HG02610 (cell line): ENCODE measurements at regions not wholly inside any gene's neighbourhood (a gene's known extent, or its start where the extent isn't known, plus 50 kb on each side); places are given as distances from the start of the nearest gene placed in this dataset.
"Not testable (repeated sequence)": the region's sequence is repeated elsewhere in the genome, so short reads cannot be mapped to it uniquely, and the experiment has no call there.

ENCODE experiments used
- ATAC-seq: cut with Tn5 transposase; IDR thresholded peaks from one replicate; pipeline ENCODE4 v1.9.1; 2021; ENCODE audit warnings: mild to moderate bottlenecking, moderate library complexity; ENCODE audit not compliant: unreplicated experiment

- no peak for ATAC-seq
Measured at GRCh38 chr1:163959622-163960021, 599.4 kb upstream of the PBX1 start.

GRCh38 chr1:163970151-163970550, 588.8 kb upstream of the PBX1 start:
- ATAC-seq = no peak

- ATAC-seq = no peak
Measured at GRCh38 chr1:163970699-163971098, 588.3 kb upstream of the PBX1 start.

GRCh38 chr1:163973586-163973985, 585.4 kb upstream of the PBX1 start:
- ATAC-seq = no peak

- no peak for ATAC-seq
Measured at GRCh38 chr1:163974120-163974519, 584.9 kb upstream of the PBX1 start.

- ATAC-seq = no peak
Measured at GRCh38 chr1:163980394-163980793, 578.6 kb upstream of the PBX1 start.

GRCh38 chr1:163981500-163982030, 577.4 kb upstream of the PBX1 start:
- ATAC-seq = no peak

- ATAC-seq = no peak
Measured at GRCh38 chr1:163983097-163983496, 575.9 kb upstream of the PBX1 start.

- no peak for ATAC-seq
Measured at GRCh38 chr1:163985700-163986099, 573.3 kb upstream of the PBX1 start.

- no peak for ATAC-seq
Measured at GRCh38 chr1:163999131-163999530, 559.9 kb upstream of the PBX1 start.

GRCh38 chr1:164006186-164006585, 552.8 kb upstream of the PBX1 start:
- not testable (repeated sequence) for ATAC-seq

GRCh38 chr1:164006621-164007020, 552.4 kb upstream of the PBX1 start:
- ATAC-seq = no peak

GRCh38 chr1:164017239-164017638, 541.7 kb upstream of the PBX1 start:
- no peak for ATAC-seq

GRCh38 chr1:164020391-164020790, 538.6 kb upstream of the PBX1 start:
- no peak for ATAC-seq

- no peak for ATAC-seq
Measured at GRCh38 chr1:164021813-164022212, 537.2 kb upstream of the PBX1 start.

GRCh38 chr1:164033782-164034181, 525.2 kb upstream of the PBX1 start:
- ATAC-seq = no peak

- ATAC-seq = no peak
Measured at GRCh38 chr1:164040754-164041153, 518.2 kb upstream of the PBX1 start.

- no peak for ATAC-seq
Measured at GRCh38 chr1:164051782-164052181, 507.2 kb upstream of the PBX1 start.

GRCh38 chr1:164054331-164054730, 504.7 kb upstream of the PBX1 start:
- no peak for ATAC-seq

GRCh38 chr1:164058198-164058597, 500.8 kb upstream of the PBX1 start:
- no peak for ATAC-seq

GRCh38 chr1:164061528-164061927, 497.5 kb upstream of the PBX1 start:
- no peak for ATAC-seq

GRCh38 chr1:164064501-164064900, 494.5 kb upstream of the PBX1 start:
- no peak for ATAC-seq

- ATAC-seq = no peak
Measured at GRCh38 chr1:164071288-164071687, 487.7 kb upstream of the PBX1 start.

- ATAC-seq = no peak
Measured at GRCh38 chr1:164086832-164087231, 472.2 kb upstream of the PBX1 start.
